ENCODE measurements at regions not wholly inside any gene's neighbourhood (a gene's known extent, or its start where the extent isn't known, plus 50 kb on each side); places are given as distances from the start of the nearest gene placed in this dataset.

DNA sequence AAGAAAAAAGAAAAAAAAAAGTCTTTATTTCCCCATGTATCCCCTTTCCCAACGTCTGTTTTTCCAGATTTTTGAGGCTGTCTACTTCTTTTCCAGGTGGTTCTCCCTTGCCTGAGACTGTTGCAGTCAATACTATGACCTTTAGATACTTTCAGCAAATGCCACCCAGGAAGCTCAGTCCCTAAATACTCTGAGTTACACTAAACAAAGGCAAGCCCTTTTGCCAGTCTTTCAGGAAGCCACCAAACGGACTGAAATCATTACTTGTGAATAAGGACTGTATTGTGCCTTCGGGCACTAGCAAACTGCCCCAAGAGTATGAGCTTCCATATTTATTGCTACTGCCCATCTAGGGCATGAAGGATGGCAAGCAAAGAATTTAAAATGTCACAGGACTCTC, 621.3 kb downstream of the SUCLG1 start:
- no peak for TF ChIP-seq CTCF (conservative IDR thresholded peaks at IDR 0.05; ENCODE audit: low read depth, low read length)
- no peak overlapping the region for H3K4me3 ChIP-seq (ENCODE audit: low read length)
- no peak for DNase-seq (ENCODE audit: low read depth)

DNA sequence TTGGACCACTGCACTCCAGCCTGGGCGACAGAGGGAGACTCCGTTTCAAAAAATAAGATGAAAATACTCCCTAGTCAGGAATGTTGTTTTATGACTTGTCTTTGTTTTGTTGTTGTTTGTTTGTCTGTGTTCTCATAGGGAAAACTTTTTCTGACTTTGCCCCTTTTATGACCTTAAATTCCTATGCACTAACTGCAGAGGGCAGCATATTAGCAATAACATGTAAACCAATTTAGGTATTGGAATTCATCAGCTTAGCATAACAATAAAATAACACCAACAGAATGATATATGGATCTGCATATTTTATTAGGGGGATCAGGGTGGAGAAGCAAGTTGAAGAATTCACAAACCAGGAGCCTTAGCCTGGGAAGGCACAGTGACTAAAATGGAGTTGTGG, 631.5 kb downstream of the SUCLG1 start:
- peak; percentile 0 for DNase-seq (ENCODE audit: low read depth)
- peak; percentile 40 for TF ChIP-seq CTCF (conservative IDR thresholded peaks at IDR 0.05; ENCODE audit: low read depth, low read length)
- no peak overlapping the region for H3K4me3 ChIP-seq (ENCODE audit: low read length)

DNA sequence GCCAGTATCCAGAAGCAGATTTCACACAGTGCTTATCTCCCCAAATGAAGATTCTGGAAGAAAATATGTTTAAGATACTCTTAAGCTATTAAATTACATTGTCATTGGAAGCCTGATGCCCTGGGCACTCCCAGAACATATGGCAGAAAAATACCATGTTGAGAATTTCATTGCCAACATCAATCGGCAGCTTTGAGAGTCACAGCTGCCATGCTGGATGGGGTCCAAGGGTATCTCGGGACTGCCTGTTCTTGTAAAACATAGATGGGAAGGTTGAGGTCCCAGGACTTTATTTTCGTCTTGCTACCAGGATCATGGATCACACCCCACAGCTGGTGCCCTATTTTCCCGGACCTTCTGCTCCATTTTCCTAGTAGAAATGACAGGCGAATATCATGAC, 632.5 kb downstream of the SUCLG1 start:
- TF ChIP-seq CTCF (conservative IDR thresholded peaks at IDR 0.05; ENCODE audit: low read depth, low read length), result no peak
- DNase-seq (ENCODE audit: low read depth), result no peak
- H3K4me3 ChIP-seq (ENCODE audit: low read length), result no peak overlapping the region

- TF ChIP-seq CTCF (conservative IDR thresholded peaks at IDR 0.05; ENCODE audit: low read depth, low read length), result no peak
- no peak for DNase-seq (ENCODE audit: low read depth)
- no peak overlapping the region for H3K4me3 ChIP-seq (ENCODE audit: low read length)
Measured at GRCh38 chr2:83823229-83823628, 635.9 kb downstream of the SUCLG1 start.

DNA sequence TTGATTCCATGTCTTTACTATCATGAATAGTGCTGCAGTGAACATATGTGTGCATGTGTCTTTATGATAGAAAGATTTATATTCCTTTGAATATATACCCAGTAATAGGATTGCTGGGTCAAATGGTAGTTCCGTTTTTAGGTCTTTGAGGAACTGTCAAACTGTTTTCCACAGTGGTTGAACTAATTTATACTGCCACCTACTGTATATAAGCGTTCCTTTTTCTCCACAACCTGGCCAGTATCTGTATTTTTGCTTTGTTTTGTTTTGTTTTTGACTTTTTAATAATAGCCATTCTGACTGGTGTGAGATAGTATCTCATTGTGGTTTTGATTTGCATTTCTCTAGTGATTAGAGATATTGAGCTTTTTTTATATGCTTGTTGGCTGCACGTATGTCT, 641.6 kb downstream of the SUCLG1 start:
- TF ChIP-seq CTCF (conservative IDR thresholded peaks at IDR 0.05; ENCODE audit: low read depth, low read length), result peak; percentile 45
- peak; percentile 1 for DNase-seq (ENCODE audit: low read depth)
- H3K4me3 ChIP-seq (ENCODE audit: low read length), result no peak overlapping the region

- H3K4me3 ChIP-seq (ENCODE audit: low read length), result no peak overlapping the region
- no peak for DNase-seq (ENCODE audit: low read depth)
- no peak for TF ChIP-seq CTCF (conservative IDR thresholded peaks at IDR 0.05; ENCODE audit: low read depth, low read length)
Measured at GRCh38 chr2:83808878-83809277, 650.2 kb downstream of the SUCLG1 start.

DNA sequence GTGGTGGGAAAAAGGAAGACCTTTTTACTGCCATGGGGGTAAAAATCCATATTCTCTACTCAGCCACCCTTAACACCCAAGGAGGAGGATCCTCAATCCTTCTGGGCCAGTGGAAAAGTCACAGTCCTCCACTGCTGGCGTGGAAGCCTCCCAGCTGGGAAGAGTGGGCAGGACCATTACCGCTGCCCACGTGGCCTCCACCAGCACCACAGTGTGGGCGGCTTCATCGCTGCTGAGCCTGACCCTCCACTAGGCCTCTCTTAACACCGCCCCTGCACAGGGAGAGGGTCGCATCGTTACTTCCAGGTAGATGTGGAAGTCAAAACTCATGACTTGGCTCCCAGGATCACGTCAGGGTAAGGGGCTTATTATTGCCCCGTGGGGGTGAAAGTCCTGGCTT, 656.5 kb downstream of the SUCLG1 start:
- DNase-seq (ENCODE audit: low read depth), result no peak
- H3K4me3 ChIP-seq (ENCODE audit: low read length), result no peak overlapping the region
- TF ChIP-seq CTCF (conservative IDR thresholded peaks at IDR 0.05; ENCODE audit: low read depth, low read length), result no peak
